A204.1 (cell line): ENCODE measurements at regions not wholly inside any gene's neighbourhood (a gene's known extent, or its start where the extent isn't known, plus 50 kb on each side); places are given as distances from the start of the nearest gene placed in this dataset.

ENCODE experiments used
- FAIRE-seq: peaks from 2 replicates; lab custom pipeline; 2012; peaks lifted over from hg19 to GRCh38; lab: Jason Lieb, UNC

DNA sequence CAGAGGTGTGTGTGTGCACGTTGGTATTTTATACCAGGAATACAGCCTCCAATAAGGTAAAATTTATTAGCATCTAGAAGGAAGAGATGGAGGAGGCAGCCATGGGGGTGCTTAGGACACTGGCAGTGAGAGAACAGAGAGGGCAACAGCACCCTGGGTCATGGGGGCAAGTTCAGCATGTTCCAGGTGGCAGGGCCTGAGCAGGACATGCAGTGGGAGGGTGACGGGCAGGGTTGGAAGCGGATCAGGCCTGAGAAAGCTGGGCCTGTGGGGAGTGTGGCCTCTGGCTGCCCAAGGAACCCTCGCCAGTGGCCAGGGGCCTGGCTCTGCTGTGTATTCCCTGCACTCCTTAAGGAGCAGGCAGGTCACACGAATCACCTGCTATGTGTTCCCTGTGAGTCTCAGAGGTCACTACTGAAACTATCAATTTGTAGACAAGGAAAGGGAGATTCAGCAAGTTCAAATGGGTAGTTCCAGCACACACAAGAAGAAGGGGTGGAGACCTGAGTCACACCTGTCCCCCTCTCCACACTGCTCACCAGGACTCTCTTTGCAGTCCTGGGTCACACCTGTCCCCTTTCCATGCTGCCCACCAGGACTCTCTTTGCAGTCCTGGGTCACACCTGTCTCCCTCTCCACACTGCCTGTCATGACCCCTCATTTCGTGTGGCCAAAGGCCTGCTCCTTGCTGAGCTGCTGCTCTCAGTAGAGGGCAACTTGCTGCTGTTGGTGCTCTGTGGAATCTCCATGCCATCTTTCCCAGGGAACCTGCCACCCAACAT is 463.9 kb upstream of the HS6ST1 start:
- FAIRE-seq: no peak

DNA sequence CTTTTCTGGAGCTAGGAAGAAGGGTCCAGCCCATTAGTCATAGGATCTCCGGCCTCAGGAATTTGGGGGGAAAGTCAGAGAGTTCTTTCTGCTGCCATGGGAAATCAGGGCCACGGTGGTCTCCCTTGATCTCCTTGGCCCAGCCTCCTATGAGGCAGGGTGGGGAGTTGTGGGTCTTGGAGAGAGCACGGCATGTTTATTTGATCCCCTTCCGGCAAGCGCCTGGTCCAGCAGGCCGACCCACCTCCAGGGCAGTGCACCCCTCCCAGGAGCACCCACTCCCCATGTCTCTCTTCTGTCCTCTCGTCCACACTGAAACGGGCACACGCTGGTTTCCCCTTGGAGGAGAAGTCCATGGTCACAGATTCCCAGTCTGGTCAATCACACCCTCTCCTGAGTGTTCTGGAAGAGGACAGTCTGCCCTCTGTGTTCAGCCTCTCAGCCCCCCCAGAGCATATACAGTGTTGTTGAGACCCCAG is 464.6 kb upstream of the HS6ST1 start:
- no peak for FAIRE-seq

- no peak for FAIRE-seq
Measured at GRCh38 chr2:128783896-128784295, 465.2 kb upstream of the HS6ST1 start.

DNA sequence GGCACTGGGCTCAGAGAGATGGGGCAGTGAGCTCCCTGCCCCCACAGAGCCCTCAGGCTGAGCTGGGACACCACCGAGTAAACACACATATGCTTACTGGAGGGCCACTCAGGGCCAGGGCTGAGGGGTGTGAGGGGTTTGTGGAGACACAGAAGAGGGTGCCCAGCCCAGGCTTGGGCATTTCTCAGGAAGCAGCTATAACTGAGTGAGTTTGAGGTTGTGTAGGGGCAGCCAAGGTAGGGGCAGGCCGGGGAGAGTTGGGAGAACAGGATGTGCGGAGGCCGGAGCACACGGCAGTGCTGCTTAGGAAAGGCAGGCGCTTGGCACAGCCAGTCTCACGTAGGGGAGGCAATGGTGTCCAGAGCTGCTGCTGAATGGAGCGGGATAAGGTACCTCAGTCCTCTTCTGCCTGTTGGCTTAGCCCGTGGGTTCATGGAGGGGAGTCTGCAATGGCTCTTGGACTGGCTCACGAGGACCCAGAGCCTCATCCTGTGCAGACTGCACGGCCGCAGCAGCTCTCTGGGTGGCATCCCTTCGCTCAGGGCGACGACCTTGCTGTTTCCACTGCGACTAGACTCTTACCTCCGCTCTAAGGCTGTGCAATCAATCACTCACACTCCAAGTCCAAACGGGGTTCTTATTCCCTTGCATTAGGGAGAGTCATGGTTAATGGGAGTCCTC is 466.1 kb upstream of the HS6ST1 start:
- FAIRE-seq: no peak

GRCh38 chr2:128786316-128786715 is 467.6 kb upstream of the HS6ST1 start:
- FAIRE-seq: no peak

- FAIRE-seq: no peak
Measured at GRCh38 chr2:128786741-128787478, 468.2 kb upstream of the HS6ST1 start.

GRCh38 chr2:128787616-128788015 is 468.9 kb upstream of the HS6ST1 start:
- no peak for FAIRE-seq

DNA sequence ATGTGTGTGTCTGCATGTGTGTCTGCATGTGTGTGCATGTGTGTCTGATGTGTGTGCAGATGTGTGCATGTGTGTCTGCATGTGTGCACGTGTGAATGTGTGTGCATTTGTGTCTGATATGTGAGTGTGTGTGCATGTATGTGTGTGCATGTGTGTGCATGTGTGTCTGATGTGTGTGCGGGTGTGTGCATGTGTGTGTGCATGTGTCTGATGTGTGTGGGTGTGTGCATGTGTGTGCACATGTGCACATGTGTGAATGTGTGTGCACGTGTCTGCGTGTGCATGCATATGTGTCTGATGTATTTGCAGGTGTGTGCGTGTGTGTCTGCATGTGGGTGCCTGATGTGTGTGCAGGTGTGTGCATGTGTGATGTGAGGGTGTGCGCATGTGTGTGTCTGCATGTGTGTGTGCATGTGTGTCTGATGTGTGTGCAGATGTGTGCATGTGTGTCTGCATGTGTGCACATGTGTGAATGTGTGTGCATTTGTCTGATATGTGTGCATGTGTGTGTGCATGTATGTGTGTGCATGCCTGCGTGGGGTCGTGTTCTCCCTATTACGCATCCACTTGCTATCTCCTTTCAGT is 470.1 kb upstream of the HS6ST1 start:
- FAIRE-seq: no peak

GRCh38 chr2:128789221-128789620 is 470.6 kb upstream of the HS6ST1 start:
- no peak for FAIRE-seq

GRCh38 chr2:128789776-128790455 is 471.2 kb upstream of the HS6ST1 start:
- no peak for FAIRE-seq

- no peak for FAIRE-seq
Measured at GRCh38 chr2:128790541-128791001, 471.9 kb upstream of the HS6ST1 start.

DNA sequence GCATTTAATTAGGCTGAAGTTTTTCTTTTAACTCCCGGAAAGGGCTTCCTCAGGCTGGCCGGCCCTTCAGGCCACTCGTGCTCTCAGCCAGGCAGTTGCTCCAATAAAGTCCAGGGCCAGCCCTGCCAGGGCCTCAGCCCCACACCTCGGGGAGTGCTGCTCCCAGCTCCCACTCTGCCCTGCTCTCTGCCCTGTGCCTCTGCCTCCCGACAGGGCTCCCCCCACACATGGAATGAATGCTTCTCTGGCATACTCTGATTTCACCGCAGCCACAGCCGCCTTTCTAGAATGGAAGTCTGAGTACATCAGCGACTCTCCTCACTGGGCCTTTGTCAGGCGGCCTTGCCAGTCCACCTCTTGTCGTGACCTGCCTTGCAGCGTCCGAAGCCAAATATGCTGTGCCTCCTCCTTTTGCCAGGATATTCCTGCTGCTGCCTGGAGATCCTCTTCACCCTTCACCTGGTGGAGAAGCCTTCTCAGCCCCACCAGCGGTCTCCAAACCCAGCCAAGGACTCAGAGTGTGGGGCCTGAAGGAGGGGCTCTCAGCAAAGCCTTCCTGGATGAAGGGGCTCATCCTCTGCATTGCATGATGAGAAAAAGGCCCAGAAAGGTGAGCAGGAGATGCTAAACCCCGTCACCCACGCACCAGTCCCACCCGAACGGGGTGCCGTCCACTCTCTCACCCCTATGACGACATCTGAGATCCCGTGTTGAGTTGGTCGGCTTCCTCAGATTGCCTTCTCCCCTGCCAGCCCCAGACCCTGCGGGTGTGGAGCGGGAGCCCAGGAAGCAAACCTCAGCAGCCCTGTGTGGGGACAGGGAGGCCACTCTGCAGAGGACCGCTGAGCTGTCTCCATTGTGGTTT is 472.7 kb upstream of the HS6ST1 start:
- FAIRE-seq: no peak

- no peak for FAIRE-seq
Measured at GRCh38 chr2:128791985-128792320, 473.3 kb upstream of the HS6ST1 start.

GRCh38 chr2:128792476-128793054 is 473.9 kb upstream of the HS6ST1 start:
- FAIRE-seq: no peak

- no peak for FAIRE-seq
Measured at GRCh38 chr2:128793404-128793803, 474.7 kb upstream of the HS6ST1 start.

DNA sequence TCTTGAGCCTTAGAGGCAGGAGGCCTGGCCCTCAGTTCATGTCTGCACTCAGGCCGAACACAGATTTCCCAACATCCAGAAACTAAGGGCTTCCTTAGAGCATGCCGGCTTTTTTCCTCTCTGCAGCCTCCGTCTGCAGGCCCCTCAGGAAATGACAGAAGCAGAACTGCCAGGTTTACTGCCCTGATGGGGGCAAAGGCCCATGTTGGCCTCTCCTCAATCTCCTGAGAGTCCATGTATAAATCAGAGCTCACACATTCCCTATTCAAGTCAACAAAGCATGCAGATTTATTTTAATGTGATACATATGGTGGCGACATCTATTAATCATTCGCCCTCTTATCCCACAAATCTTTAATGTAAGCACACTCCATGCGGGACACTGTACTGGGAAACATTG is 475.6 kb upstream of the HS6ST1 start:
- no peak for FAIRE-seq

- no peak for FAIRE-seq
Measured at GRCh38 chr2:128796321-128796720, 477.7 kb upstream of the HS6ST1 start.

GRCh38 chr2:128797092-128797491 is 478.4 kb upstream of the HS6ST1 start:
- FAIRE-seq: no peak

DNA sequence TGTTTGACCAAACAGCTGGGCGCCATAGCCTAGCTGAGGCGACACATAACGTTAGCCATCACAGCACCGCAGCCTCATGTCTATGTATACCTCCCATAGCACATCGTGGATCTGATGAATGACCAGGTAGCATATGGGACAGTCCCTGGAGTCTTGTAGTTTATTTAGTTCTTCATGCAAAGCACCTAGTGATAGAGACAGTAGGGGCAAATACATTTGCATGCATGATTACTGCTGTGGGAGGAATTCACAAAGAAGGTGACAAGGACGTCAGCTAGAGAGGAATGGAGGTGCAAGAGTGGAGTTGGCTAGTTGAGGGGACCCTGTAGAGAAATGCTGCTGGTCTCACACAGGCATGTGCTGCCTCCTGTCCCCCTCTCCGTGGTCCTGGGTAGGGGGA is 478.9 kb upstream of the HS6ST1 start:
- no peak for FAIRE-seq

- no peak for FAIRE-seq
Measured at GRCh38 chr2:128797937-128798336, 479.3 kb upstream of the HS6ST1 start.
